SU-DHL-6 (cell line): ENCODE measurements at regions not wholly inside any gene's neighbourhood (a gene's known extent, or its start where the extent isn't known, plus 50 kb on each side); places are given as distances from the start of the nearest gene placed in this dataset.

ENCODE experiments used
- H2AFZ ChIP-seq: fragments of 200-600 bp; sonication (generic); 2 replicates; pipeline ENCODE4 v1.6.1; 2014; ENCODE audit warnings: low read depth, mild to moderate bottlenecking, moderate library complexity, mixed read lengths, antibody characterized with exemption, low read length; ENCODE audit not compliant: severe bottlenecking
- H3F3A ChIP-seq: fragments of 200-600 bp; shearing (Covaris generic); 2 replicates; pipeline ENCODE4 v1.6.0; 2016; ENCODE audit warnings: antibody characterized with exemption, mild to moderate bottlenecking; ENCODE audit not compliant: insufficient read depth
- H3K27ac ChIP-seq: fragments of 200-600 bp; sonication (generic); 2 replicates; pipeline ENCODE4 v1.5.1; 2016; ENCODE audit warnings: low read depth, mild to moderate bottlenecking, low read length, moderate library complexity, mixed read lengths
- H3K27me3 ChIP-seq: fragments of 200-600 bp; sonication (generic), shearing (Covaris generic); 2 replicates; pipeline ENCODE4 v1.6.0; 2014; ENCODE audit warnings: mild to moderate bottlenecking, low read length
- H3K36me3 ChIP-seq: fragments of 200-600 bp; sonication (generic); 2 replicates; pipeline ENCODE4 v1.6.1; 2014; ENCODE audit warnings: mild to moderate bottlenecking, low read length, mixed read lengths
- H3K4me2 ChIP-seq: fragments of 300-600, 200-600 bp; shearing (Covaris generic), sonication (generic); 2 replicates; pipeline ENCODE4 v1.6.0; 2014; ENCODE audit warnings: low read length, low read depth, mild to moderate bottlenecking; ENCODE audit not compliant: poor library complexity, severe bottlenecking
- H3K4me3 ChIP-seq: fragments of 200-600 bp; sonication (generic); 2 replicates; pipeline ENCODE4 v1.5.1; 2014; ENCODE audit warnings: antibody characterized with exemption, low read length, mild to moderate bottlenecking, mixed read lengths; ENCODE audit not compliant: insufficient read depth, poor library complexity, severe bottlenecking
- H3K79me2 ChIP-seq: fragments of 200-600 bp; sonication (generic); 2 replicates; pipeline ENCODE4 v1.6.1; 2014; ENCODE audit warnings: mild to moderate bottlenecking, low read length, moderate library complexity; ENCODE audit not compliant: insufficient read depth
- H3K9ac ChIP-seq: fragments of 200-600 bp; sonication (generic); 2 replicates; pipeline ENCODE4 v1.7.0; 2014; ENCODE audit warnings: mild to moderate bottlenecking, low read length
- H3K9me2 ChIP-seq: fragments of 200-600 bp; sonication (generic); replicated peaks from 2 replicates; pipeline ENCODE4 v1.6.1; 2014; ENCODE audit warnings: low read length; ENCODE audit not compliant: insufficient read depth
- H3K9me3 ChIP-seq: fragments of 200-600 bp; sonication (generic); 2 replicates; pipeline ENCODE4 v1.6.1; 2014; ENCODE audit warnings: low read length, mixed read lengths; ENCODE audit not compliant: insufficient read depth
- H4K20me1 ChIP-seq: fragments of 200-600 bp; sonication (generic); 2 replicates; pipeline ENCODE4 v1.6.1; 2014; ENCODE audit warnings: low read depth, mild to moderate bottlenecking, antibody characterized with exemption, low read length, moderate library complexity, mixed read lengths
- EZH2phosphoT487 ChIP-seq: fragments of 200-600 bp; sonication (generic), shearing (Covaris generic); conservative IDR thresholded peaks from 2 replicates; pipeline ENCODE4 v1.6.1; 2018; ENCODE audit warnings: mild to moderate bottlenecking, antibody characterized with exemption, low read length, moderate library complexity, mixed read lengths
- TF ChIP-seq, protein P1 (sequence below): fragments of 200-600 bp; sonication (generic); IDR thresholded peaks from one replicate; pipeline ENCODE4 v1.5.1; 2017; ENCODE audit warnings: antibody characterized with exemption, mild to moderate bottlenecking, low read length, moderate library complexity; ENCODE audit not compliant: insufficient read depth, poor library complexity, severe bottlenecking

DNA sequence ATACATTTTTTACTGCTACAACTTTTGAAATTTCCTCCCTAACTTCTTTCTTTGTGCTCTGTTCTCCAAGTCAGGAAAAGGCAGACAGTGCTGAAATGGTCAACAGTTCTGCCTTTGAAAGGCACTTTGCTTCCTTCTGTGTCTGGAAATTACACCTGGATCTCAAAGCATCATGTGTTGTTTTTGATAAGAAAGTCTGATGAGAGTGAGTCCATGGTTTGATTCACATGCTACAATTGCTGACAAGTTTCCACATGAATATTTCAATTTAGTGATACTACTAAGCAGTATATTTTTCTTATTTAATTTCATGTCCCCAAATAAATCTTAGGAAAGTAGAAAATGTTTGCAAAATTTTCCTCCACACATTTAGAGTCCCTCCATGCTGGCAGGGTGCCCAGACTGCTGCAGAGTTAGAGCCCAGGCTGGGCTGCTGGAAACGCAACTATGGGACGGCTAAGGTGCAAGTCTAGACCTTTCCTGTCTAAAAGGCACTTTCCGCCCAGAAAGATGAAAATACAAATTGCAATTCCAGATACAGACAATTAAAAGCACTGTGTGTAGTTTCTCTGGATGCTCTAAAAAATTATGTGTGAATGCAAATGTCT, 96.6 kb upstream of the RUNX1 start:
- Histone ChIP-seq H3K36me3 (no peaks in the 10 kb centered on the region), H3K9me3 (no peaks in the 10 kb centered on the region), H3K27ac (no peak overlapping the region), H3K9me2 (no peaks in the 10 kb centered on the region), H4K20me1 (no peaks in the 10 kb centered on the region), H2AFZ (no peak overlapping the region), H3K4me3 (no peak overlapping the region), H3F3A (no peaks in the 10 kb centered on the region), H3K79me2 (no peaks in the 10 kb centered on the region), H3K4me2 (no peak overlapping the region), H3K27me3 (no peaks in the 10 kb centered on the region), H3K9ac (no peak overlapping the region)
- TF ChIP-seq EZH2phosphoT487, result no peak
- TF ChIP-seq, protein P1, sequence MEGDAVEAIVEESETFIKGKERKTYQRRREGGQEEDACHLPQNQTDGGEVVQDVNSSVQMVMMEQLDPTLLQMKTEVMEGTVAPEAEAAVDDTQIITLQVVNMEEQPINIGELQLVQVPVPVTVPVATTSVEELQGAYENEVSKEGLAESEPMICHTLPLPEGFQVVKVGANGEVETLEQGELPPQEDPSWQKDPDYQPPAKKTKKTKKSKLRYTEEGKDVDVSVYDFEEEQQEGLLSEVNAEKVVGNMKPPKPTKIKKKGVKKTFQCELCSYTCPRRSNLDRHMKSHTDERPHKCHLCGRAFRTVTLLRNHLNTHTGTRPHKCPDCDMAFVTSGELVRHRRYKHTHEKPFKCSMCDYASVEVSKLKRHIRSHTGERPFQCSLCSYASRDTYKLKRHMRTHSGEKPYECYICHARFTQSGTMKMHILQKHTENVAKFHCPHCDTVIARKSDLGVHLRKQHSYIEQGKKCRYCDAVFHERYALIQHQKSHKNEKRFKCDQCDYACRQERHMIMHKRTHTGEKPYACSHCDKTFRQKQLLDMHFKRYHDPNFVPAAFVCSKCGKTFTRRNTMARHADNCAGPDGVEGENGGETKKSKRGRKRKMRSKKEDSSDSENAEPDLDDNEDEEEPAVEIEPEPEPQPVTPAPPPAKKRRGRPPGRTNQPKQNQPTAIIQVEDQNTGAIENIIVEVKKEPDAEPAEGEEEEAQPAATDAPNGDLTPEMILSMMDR, result no peak

DNA sequence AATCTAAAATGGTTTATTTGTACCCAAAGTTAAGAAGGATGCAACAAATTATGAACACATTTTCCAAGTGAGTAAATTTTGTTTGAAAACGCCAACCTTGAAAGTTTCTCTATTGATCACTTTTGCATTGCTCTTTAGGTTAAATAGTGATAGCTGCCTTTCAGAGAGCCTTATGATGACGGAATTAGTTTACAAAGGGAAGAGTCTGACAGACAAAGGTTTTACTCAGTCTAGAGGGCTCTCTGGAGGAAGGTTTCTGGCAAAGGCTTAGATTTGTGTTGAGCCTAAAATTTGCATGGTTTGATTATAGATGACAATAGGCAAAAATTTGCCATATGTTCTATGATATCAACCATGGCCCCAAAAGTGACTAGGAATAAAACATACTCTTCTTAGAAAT, 95.9 kb upstream of the RUNX1 start:
- Histone ChIP-seq H3K4me3 (no peak overlapping the region), H3K9me2 (no peaks in the 10 kb centered on the region), H3K27ac (no peak overlapping the region), H3K9me3 (no peaks in the 10 kb centered on the region), H3F3A (no peaks in the 10 kb centered on the region), H2AFZ (no peak overlapping the region), H3K36me3 (no peaks in the 10 kb centered on the region), H3K27me3 (no peaks in the 10 kb centered on the region), H3K4me2 (no peak overlapping the region), H3K9ac (no peak overlapping the region), H4K20me1 (no peaks in the 10 kb centered on the region), H3K79me2 (no peaks in the 10 kb centered on the region)
- TF ChIP-seq, protein P1, result no peak
- TF ChIP-seq EZH2phosphoT487, result no peak

DNA sequence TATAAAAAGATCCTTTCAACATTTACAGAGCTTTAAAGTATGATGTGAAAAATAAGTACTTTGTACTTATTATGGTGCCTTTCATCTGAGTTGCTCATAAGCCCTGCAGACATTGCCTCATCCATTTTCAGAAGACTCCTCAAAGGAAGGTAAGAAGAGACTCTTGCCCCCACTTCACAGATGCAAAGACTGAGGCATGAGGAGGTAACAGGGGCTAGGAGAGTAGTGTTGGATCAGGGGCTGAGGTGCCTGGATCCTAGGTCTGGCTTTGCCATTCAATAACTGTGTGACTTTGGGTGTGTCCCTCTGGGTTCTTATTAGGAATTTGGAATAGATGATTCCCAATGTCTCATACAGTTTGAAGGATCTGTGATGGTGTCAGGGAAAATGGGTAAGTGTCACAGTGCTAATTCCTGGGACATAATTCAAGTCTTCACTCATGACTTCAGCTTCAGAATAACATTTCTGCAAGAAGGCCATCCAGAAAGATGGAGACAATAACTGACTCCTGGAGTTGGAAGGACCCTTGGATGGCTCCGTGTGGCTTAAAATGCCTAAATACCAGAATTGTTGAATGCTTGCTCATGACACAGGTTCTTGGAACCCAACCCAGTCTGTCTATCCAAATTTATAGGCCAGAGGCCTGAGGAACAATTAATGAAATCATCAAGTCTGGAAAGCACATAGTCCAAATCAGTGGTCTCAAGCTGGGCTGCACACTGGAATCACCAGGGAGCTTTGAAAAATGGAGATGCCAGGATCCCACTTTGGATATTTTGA, 93.1 kb upstream of the RUNX1 start:
- no peaks in the 10 kb centered on the region for H3K79me2 ChIP-seq
- no peaks in the 10 kb centered on the region for H4K20me1 ChIP-seq
- TF ChIP-seq, protein P1, result no peak
- no peak for TF ChIP-seq EZH2phosphoT487
- H2AFZ ChIP-seq, result no peak overlapping the region
- no peak overlapping the region for H3K4me2 ChIP-seq
- H3K9me2 ChIP-seq, result no peaks in the 10 kb centered on the region
- H3K9ac ChIP-seq, result no peak overlapping the region
- H3F3A ChIP-seq, result no peaks in the 10 kb centered on the region
- H3K9me3 ChIP-seq, result no peaks in the 10 kb centered on the region
- H3K27ac ChIP-seq, result no peak overlapping the region
- no peaks in the 10 kb centered on the region for H3K36me3 ChIP-seq
- no peaks in the 10 kb centered on the region for H3K27me3 ChIP-seq
- H3K4me3 ChIP-seq, result no peak overlapping the region
